ENCODE measurements at regions not wholly inside any gene's neighbourhood (a gene's known extent, or its start where the extent isn't known, plus 50 kb on each side); places are given as distances from the start of the nearest gene placed in this dataset.

DNA sequence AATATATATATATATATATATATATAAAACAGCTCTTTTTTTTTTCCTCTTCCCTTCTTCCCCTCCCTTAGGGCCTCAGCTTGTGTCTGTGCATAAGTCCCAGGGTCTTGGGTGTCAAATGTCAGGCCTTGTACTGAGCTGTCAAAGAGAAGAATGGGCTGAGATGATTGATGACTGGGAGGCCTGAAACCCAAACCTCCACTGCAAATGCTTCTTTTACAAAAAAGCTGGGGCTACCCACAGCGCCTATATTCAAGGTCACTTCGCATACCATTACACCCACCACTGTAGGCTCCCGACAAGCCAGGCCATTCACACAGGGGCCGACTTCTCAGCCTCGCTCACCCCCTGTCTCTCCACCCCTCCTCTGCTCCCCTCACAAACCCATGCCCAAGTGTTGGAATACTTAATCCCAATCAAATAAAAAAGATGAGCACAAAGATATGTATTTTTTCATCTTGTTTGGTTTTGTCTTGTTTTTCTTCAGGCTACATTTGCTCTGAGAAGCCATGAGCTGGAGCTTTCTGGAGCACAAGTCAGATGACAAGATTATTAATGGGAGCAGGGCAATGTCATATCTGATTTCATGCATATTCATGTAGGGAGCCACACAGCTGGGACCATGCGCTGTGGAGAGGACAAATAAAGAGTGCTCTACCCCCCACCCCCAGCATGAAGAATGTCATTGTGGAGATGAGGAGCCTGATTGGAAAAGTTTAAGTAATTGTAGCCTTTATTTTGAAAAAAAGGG lies 614.4 kb upstream of the NR2F2 start:
- peak overlapping the region in 1 of 2 donors; percentile 26 for H3K27ac ChIP-seq
- no peak for DNase-seq
- no peak overlapping the region for H3K4me3 ChIP-seq
- H3K9me3 ChIP-seq, result no peaks in the 10 kb centered on the region
- H3K36me3 ChIP-seq, result no peaks in the 10 kb centered on the region
- H3K4me1 ChIP-seq, result no peaks in the 10 kb centered on the region
- H3K27me3 ChIP-seq, result no peaks in the 10 kb centered on the region
- intact Hi-C loops (cut with DNase I; ENCODE audit: low total_unique reads), result no loop called here
- TF ChIP-seq CTCF (IDR thresholded peaks at IDR 0.05), result no peak
- TF ChIP-seq POLR2A (IDR thresholded peaks at IDR 0.05), result no peak

DNA sequence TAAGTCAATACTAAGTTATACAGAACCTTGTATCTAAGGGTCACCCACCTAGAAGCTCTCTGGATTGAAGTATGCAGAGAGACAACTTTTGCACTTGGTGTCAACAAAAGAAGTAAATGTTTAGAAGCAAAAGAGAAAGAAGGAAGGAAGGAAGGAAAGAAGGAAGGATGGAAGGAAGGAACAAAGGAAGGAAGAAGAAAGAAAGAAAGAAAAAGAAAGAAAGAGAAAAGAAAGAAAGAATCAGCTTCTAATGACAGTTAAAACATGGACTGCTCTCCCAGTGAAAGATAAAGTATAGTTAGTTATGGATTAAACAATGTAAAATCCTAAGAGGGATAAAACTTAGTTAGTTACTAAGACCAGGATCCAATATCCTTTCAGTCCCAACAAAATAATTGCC lies 613.8 kb upstream of the NR2F2 start:
- Histone ChIP-seq H3K36me3 (no peaks in the 10 kb centered on the region), H3K27ac (no peak overlapping the region), H3K9me3 (no peaks in the 10 kb centered on the region), H3K4me1 (no peaks in the 10 kb centered on the region), H3K27me3 (no peaks in the 10 kb centered on the region), H3K4me3 (no peak overlapping the region)
- intact Hi-C loops (cut with DNase I; ENCODE audit: low total_unique reads), result no loop called here
- DNase-seq, result no peak
- no peak for TF ChIP-seq POLR2A (IDR thresholded peaks at IDR 0.05)
- TF ChIP-seq CTCF (IDR thresholded peaks at IDR 0.05), result no peak

DNA sequence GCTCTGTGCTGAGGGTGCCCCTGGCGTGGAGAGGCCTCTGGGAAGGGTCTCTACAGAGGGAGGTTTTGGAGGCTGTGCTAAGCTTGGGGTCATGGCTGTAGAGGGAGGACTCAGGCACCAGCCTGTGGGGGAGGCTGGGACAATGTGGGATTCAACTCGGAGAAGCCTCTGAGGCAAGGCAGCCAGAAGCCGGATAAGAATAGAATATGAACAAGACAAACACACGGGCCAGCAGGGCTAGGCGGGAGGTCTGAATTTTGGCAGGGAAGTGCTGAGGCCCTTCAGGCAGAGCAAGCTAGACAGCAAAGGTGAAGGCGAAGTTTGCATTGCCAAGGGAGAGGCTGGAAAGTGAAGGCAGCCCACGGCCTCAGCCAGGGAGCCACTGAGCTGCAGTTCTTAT lies 612.1 kb upstream of the NR2F2 start:
- no peaks in the 10 kb centered on the region for H3K4me1 ChIP-seq
- intact Hi-C loops (cut with DNase I; ENCODE audit: low total_unique reads), result no loop called here
- H3K9me3 ChIP-seq, result no peaks in the 10 kb centered on the region
- TF ChIP-seq POLR2A (IDR thresholded peaks at IDR 0.05) (no peak), CTCF (IDR thresholded peaks at IDR 0.05) (no peak)
- H3K36me3 ChIP-seq, result peaks cover 0 to 2% of the 10 kb centered on the region in 2 donors
- DNase-seq, result peak; percentile 72 to 75
- no peak overlapping the region for H3K4me3 ChIP-seq
- no peaks in the 10 kb centered on the region for H3K27me3 ChIP-seq
- peak overlapping the region; percentile 23 to 58 for H3K27ac ChIP-seq

GRCh38 chr15:95724908-95725633 lies 605.4 kb upstream of the NR2F2 start:
- no peaks in the 10 kb centered on the region for H3K9me3 ChIP-seq
- TF ChIP-seq CTCF (IDR thresholded peaks at IDR 0.05) (no peak), POLR2A (IDR thresholded peaks at IDR 0.05) (no peak)
- no peak overlapping the region for H3K4me3 ChIP-seq
- peaks cover 0 to 2% of the 10 kb centered on the region in 2 donors for H3K36me3 ChIP-seq
- no peak for DNase-seq
- intact Hi-C loops (cut with DNase I; ENCODE audit: low total_unique reads), result no loop called here
- H3K27ac ChIP-seq, result no peak overlapping the region
- H3K27me3 ChIP-seq, result no peaks in the 10 kb centered on the region
- no peaks in the 10 kb centered on the region for H3K4me1 ChIP-seq

GRCh38 chr15:95726891-95727290 lies 603.6 kb upstream of the NR2F2 start:
- no peak for TF ChIP-seq CTCF (IDR thresholded peaks at IDR 0.05)
- TF ChIP-seq POLR2A (IDR thresholded peaks at IDR 0.05), result no peak
- H3K9me3 ChIP-seq, result no peaks in the 10 kb centered on the region

More at GRCh38 chr15:95726891-95727290, 603.6 kb upstream of the NR2F2 start:
- Histone ChIP-seq H3K4me3 (no peak overlapping the region), H3K27ac (no peak overlapping the region), H3K36me3 (peaks cover 0 to 2% of the 10 kb centered on the region in 2 donors), H3K27me3 (no peaks in the 10 kb centered on the region), H3K4me1 (no peaks in the 10 kb centered on the region)
- no peak for DNase-seq
- intact Hi-C loops (cut with DNase I; ENCODE audit: low total_unique reads), result no loop called here

Measured in uterus (tissue), 3 donors.